ENCODE measurements at regions not wholly inside any gene's neighbourhood (a gene's known extent, or its start where the extent isn't known, plus 50 kb on each side); places are given as distances from the start of the nearest gene placed in this dataset.

GRCh38 chr12:114226241-114226928, 179.6 kb downstream of the TBX5 start:
- peaks cover 19% of the 10 kb centered on the region for H3K27me3 ChIP-seq
- 82% methylated on average over 10 of the region's 10 CpGs for WGBS (ENCODE audit: low lambda C conversion rate, missing lambda C conversion rate)
- no peaks in the 10 kb centered on the region for H3K9me3 ChIP-seq (ENCODE audit: low read depth)
- no peaks in the 10 kb centered on the region for H3K9me2 ChIP-seq (replicated peaks; ENCODE audit: insufficient read depth)
- no peak for DNase-seq (ENCODE audit: low spot score)
- no peaks in the 10 kb centered on the region for H4K20me1 ChIP-seq (ENCODE audit: insufficient read depth, poor library complexity, severe bottlenecking)
- H3K4me2 ChIP-seq, result no peak overlapping the region
- TF ChIP-seq CTCF (IDR thresholded peaks at IDR 0.05; ENCODE audit: poor library complexity), result no peak
- TF ChIP-seq EZH2phosphoT487 (IDR thresholded peaks at IDR 0.05; ENCODE audit: low read depth, severe bottlenecking, unreplicated experiment), result no peak
- no peak for TF ChIP-seq EZH2 (IDR thresholded peaks at IDR 0.05; ENCODE audit: borderline replicate concordance)
- no peak overlapping the region for H3K4me3 ChIP-seq
- H2AFZ ChIP-seq, result no peak overlapping the region
- no peaks in the 10 kb centered on the region for H3K36me3 ChIP-seq (replicated peaks; ENCODE audit: insufficient read depth, low read depth)
- H3K4me1 ChIP-seq (ENCODE audit: insufficient read depth), result peaks cover 5% of the 10 kb centered on the region
- no peak overlapping the region for H3K27ac ChIP-seq
- H3K79me2 ChIP-seq, result no peaks in the 10 kb centered on the region

- no peak overlapping the region for H3K4me3 ChIP-seq
- H3K9me3 ChIP-seq (ENCODE audit: low read depth), result no peaks in the 10 kb centered on the region
- H3K79me2 ChIP-seq, result no peaks in the 10 kb centered on the region
- TF ChIP-seq EZH2 (IDR thresholded peaks at IDR 0.05; ENCODE audit: borderline replicate concordance) (no peak), CTCF (IDR thresholded peaks at IDR 0.05; ENCODE audit: poor library complexity) (no peak), EZH2phosphoT487 (IDR thresholded peaks at IDR 0.05; ENCODE audit: low read depth, severe bottlenecking, unreplicated experiment) (no peak)
- peak overlapping the region; percentile 53 for H3K4me2 ChIP-seq
- no peaks in the 10 kb centered on the region for H3K36me3 ChIP-seq (replicated peaks; ENCODE audit: insufficient read depth, low read depth)
- peaks cover 13% of the 10 kb centered on the region for H3K27me3 ChIP-seq
- no peak overlapping the region for H2AFZ ChIP-seq
- H3K9me2 ChIP-seq (replicated peaks; ENCODE audit: insufficient read depth), result no peaks in the 10 kb centered on the region
- H3K27ac ChIP-seq, result peak overlapping the region; percentile 1
- H3K4me1 ChIP-seq (ENCODE audit: insufficient read depth), result peaks cover 12% of the 10 kb centered on the region
- DNase-seq (ENCODE audit: low spot score), result no peak
- no peaks in the 10 kb centered on the region for H4K20me1 ChIP-seq (ENCODE audit: insufficient read depth, poor library complexity, severe bottlenecking)
Observed at GRCh38 chr12:114221957-114222630, 183.8 kb downstream of the TBX5 start.

- Histone ChIP-seq H3K4me1 (ENCODE audit: insufficient read depth) (peaks cover 12% of the 10 kb centered on the region), H3K9me3 (ENCODE audit: low read depth) (no peaks in the 10 kb centered on the region), H2AFZ (no peak overlapping the region), H3K4me3 (no peak overlapping the region), H4K20me1 (ENCODE audit: insufficient read depth, poor library complexity, severe bottlenecking) (no peaks in the 10 kb centered on the region), H3K79me2 (no peaks in the 10 kb centered on the region), H3K36me3 (replicated peaks; ENCODE audit: insufficient read depth, low read depth) (no peaks in the 10 kb centered on the region), H3K27me3 (peaks cover 12% of the 10 kb centered on the region), H3K27ac (peak overlapping the region; percentile 1), H3K4me2 (no peak overlapping the region), H3K9me2 (replicated peaks; ENCODE audit: insufficient read depth) (no peaks in the 10 kb centered on the region)
- 49% methylated on average over 8 of the region's 8 CpGs for WGBS (ENCODE audit: low lambda C conversion rate, missing lambda C conversion rate)
- TF ChIP-seq CTCF (IDR thresholded peaks at IDR 0.05; ENCODE audit: poor library complexity), result no peak
- TF ChIP-seq EZH2phosphoT487 (IDR thresholded peaks at IDR 0.05; ENCODE audit: low read depth, severe bottlenecking, unreplicated experiment), result no peak
- TF ChIP-seq EZH2 (IDR thresholded peaks at IDR 0.05; ENCODE audit: borderline replicate concordance), result no peak
- no peak for DNase-seq (ENCODE audit: low spot score)
Observed at GRCh38 chr12:114221136-114221833, 184.7 kb downstream of the TBX5 start.

All from hepatocyte (in vitro differentiated cells).